C4-2B (cell line): ENCODE measurements at regions not wholly inside any gene's neighbourhood (a gene's known extent, or its start where the extent isn't known, plus 50 kb on each side); places are given as distances from the start of the nearest gene placed in this dataset.

ENCODE experiments used
- ZFX ChIP-seq: fragments of 450-650 bp; IDR thresholded peaks from 2 replicates; pipeline ENCODE4 v1.6.1; 2017
- TF ChIP-seq, protein P1 (sequence below): fragments of 450-650 bp; conservative IDR thresholded peaks from 2 replicates; pipeline ENCODE4 v1.5.1; 2017; ENCODE audit warnings: mild to moderate bottlenecking

DNA sequence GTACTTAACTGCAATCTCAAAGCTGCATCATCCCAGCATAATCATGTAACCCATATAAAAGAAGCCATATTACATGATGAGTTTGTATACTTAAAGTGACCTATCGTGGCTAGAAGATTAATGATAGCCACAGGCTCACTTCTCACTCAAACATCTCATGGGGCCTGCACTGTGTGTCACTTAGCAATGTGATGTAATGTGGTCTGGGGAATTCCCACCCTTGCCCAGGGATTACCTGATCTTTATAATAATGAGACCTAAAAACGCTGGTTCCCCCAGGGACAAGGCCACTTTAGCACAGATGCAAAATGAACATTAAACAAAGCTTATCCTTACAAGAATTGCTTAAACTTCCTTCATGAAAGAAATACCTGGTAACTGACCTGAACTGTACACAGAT lies 427.1 kb upstream of the CNTNAP5 start:
- TF ChIP-seq, protein P1, sequence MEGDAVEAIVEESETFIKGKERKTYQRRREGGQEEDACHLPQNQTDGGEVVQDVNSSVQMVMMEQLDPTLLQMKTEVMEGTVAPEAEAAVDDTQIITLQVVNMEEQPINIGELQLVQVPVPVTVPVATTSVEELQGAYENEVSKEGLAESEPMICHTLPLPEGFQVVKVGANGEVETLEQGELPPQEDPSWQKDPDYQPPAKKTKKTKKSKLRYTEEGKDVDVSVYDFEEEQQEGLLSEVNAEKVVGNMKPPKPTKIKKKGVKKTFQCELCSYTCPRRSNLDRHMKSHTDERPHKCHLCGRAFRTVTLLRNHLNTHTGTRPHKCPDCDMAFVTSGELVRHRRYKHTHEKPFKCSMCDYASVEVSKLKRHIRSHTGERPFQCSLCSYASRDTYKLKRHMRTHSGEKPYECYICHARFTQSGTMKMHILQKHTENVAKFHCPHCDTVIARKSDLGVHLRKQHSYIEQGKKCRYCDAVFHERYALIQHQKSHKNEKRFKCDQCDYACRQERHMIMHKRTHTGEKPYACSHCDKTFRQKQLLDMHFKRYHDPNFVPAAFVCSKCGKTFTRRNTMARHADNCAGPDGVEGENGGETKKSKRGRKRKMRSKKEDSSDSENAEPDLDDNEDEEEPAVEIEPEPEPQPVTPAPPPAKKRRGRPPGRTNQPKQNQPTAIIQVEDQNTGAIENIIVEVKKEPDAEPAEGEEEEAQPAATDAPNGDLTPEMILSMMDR, result no peak
- TF ChIP-seq ZFX, result no peak
